GM19328 (cell line): ENCODE measurements at regions not wholly inside any gene's neighbourhood (a gene's known extent, or its start where the extent isn't known, plus 50 kb on each side); places are given as distances from the start of the nearest gene placed in this dataset.

ENCODE experiments used
- ATAC-seq: cut with Tn5 transposase; IDR thresholded peaks from one replicate; pipeline ENCODE4 v1.9.1; 2021; ENCODE audit warnings: mild to moderate bottlenecking, moderate library complexity; ENCODE audit not compliant: unreplicated experiment

DNA sequence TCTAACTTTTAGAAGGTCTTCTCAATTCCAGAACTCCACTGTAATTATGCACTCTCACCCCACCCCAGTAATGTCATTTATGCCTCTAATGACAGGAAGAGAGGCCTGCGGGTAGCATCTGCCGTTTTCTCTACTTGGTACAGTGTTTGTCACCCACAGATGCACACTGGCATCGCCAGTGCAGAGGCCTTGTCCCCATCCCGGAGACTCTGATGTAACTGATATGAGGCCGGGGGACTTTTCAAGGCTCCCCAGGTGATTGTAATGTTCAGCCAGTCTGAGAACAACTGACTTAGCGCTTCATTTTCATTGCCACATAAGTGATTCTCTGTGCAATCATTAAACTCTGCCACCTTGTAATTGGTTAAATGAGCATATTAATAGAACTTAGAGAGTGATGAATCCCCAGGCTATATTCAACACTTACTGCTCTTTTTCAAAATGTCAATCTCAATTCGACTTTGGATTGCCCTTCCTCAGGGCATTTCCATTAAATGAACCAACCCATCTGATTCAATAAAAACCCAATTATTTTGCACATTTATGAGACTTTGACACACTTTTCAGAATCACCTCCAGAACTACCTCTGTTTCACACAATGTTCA is 113.2 kb downstream of the HERPUD2 start:
- ATAC-seq = no peak

DNA sequence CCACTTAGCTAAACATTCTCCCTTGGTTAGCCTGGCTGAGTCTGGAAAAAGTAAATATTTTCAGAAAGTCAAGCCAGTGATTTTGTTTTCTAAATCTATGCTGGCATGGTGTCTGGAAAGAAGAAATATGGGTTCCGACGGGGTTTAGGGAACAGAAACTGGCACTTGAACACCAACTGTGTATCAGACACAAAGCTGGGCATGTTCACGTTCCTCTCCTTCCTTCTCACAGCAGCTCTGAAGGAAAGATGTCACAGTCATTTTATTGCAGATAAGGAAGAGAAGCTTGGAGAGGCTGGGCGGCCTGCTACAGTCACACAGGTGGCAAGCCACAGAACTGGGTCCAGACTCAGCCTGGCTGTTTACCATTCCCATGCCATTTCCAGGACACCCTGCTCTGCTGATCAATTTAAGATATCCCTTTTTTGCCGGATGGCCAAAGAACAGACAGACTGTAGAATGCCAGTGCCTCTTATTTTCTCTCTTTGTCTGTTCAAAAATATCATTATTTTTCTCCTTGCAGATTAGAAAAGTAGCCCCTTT is 118.8 kb downstream of the HERPUD2 start:
- no peak for ATAC-seq

DNA sequence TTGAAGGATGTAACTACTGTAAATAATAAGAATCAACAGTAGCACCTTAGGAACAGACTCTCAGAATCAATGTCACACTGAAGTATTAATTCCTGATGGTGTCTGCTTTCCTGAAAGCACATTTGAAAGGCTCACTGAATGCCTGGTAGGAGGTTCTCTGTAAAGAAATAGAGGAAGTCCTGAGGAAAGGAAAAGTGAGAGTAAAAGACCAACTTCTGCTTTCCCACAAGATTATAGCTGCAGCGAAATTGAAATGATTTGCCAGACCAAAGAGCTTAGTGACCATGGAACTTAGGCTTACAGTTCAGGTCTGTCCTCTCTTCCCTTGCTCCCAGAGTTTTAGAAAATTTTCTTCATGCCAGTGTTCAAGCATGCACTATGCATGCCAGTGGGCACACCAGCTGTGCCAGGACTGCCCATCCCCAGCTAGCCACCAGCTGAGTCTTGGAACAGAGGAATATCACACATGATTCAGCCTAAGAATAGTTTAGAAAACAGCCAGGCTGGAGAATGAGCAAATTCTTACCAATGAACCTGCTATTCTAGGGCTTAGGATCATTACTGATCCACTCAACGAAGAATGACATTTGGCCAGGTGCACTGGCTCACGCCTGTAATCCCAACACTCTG is 123.2 kb downstream of the HERPUD2 start:
- ATAC-seq = no peak

DNA sequence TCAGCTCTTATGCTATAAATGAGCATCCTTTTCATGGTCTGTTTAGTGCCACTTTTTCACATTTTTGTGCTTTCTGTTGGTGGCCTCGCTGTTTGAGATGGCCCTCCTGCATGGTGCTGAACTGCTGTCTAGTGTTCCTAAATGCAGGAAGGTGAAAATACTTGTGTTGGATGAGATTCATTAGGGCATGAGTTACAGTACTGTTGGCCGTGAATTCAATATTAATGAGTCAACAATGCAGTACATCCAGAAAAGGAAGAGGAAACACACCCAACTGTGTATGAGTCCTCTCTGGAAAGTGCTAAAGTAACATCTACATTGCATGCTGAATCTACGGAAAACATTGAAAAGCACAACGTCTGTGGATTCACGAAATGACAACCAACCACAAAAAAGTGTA is 124.0 kb downstream of the HERPUD2 start:
- no peak for ATAC-seq

DNA sequence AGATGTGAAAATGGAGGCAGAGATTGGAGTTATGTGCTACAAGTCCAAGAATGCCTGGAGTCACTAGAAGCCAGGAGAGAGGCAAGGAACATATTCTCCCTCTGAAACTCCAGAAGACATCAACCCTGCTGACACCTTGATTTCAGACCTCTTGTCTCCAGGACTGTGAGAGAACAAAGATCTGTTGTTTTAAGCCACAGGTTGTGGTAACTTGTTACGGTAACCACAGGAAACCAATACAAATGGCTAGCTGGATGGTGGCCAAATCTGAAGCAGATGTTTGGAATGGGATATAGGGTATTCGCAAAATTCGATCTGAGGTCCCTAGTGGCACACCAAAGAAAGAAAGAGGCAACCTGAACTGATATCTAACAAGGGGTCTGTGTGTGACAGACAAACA is 129.0 kb downstream of the HERPUD2 start:
- no peak for ATAC-seq

DNA sequence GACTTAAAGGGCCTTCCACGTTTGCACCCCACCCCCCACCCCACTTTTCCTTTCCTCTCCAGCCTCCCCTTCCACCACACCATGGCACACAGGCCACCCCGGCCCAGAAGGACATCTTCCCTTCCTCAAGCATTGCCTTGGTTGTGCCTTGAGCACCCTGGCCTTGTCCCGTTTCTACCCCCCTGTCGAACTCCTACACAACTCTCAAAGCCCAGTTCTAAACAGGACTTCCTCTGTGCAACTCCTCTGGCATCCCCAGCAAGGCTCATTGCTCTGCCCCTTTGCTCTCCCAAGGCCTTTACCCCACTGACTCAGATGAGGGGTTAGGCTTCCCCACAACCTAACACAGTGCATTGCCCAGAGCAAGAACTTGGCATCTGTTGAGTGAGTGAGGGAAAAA is 136.1 kb downstream of the HERPUD2 start:
- no peak for ATAC-seq

DNA sequence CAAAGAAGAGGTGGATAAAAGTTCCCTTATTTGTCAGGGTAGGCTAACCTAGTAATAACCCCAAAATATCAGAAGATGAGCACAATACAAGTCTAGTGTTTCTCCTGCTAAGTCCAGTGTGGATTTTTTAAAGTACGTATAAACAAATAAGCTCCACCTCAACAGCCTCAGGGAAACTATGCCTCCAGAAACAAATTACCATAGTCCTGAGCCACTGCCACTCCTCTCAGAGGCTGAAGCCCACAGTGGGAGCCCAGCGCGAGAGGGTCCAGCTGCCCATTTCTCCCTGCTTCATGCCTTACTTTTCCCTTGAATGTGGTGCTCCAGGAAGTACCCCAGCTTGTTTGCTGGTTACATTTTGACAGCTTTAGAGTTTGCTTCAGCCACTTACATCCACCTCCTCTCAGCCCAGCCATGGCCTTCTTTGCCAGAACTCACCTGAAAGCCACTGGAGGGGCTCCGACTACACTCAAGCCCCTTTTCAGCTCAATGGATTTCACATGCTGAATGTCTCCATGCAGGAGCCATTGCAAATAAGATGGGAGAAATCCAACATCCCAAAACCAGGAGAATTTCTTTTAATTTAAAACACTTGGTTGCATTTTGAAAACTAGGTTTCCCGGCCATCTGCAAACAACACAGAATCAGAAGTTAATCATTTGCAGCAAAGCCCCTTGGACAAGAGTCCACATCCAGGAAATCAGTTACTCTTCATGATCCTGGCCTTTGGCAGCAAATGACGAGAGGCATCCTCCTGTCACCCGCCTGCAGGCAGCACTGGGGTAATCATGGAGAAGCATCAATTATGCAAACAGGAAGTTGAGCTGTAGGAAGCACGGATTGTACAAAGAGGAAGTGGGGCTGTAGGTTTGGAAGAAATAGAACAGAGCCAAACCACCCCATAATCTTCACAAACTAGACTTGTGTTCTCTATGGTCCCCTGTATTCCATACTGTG is 138.1 kb downstream of the HERPUD2 start:
- ATAC-seq = no peak

DNA sequence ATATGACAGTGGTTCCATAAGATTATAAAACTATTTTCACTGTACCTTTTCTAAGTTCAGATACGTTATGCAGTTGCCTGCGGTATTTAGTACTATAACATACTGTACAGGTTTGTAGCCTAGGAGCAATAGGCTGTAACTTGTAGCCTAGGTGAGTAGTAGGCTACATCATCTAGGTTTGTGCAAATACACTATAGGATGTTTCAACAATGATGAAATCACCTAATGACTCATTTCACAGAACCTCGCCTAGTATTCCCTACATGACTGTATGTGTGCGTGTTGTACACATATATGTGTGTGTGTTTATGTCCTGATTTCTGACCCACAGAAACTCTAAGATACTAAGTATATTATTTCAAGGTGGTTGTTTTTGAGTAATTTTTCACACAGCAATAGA is 139.0 kb downstream of the HERPUD2 start:
- ATAC-seq = no peak

DNA sequence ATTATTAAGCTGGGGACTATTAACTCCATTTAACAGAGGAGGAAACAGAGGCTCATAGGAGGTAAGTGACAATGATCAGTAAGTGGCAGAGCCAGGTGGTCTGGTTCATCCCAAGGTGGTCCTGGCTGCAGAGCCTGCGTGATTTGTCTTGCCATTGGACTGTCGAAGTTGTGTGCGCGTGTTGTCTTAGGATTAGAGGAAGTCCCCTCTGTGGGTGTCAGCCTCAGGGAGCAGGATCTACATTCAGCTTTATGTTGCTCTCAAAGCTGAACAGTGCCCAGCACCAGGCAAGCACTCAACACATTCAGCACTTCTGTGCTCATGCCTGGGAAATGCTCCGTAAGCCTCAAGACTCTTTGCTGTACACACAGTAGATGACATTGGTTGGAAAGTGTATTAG is 139.5 kb downstream of the HERPUD2 start:
- no peak for ATAC-seq

DNA sequence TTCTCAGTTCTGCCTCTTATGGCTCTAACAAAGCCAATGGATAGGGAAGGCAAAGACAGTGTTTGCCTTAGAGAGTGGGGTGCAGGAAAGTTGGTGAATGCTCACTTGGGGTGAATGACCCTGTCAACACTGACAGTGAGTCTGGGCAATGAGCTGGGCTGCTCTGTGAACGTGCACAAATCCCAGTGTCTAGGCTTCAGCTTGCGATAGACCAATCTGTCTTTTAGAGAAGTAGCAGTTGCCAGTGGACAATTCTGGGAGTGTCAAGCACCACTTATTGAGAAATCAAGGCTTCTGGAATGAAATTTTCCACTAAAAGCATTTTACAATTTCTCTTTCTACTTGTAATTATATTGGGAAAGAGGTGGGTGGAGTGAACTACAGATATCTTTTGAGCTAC is 141.4 kb downstream of the HERPUD2 start:
- no peak for ATAC-seq

DNA sequence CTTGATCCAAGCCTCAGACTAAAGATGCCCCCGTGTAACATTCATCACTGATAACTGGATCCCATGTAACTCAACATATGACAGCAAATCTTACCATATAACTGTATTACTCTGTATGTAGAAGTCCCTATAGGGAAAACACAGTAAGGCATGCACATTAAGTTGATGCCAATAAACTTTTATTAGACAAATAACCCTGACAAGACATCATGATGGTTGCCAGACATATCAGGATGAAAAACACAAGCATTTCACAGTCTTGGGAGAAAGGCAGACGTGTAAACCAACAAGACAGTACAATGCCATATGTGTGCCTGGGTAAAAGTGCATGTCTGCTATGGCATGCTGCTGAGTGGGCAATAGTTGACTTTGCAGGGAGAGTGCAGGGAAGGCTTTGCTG is 142.2 kb downstream of the HERPUD2 start:
- no peak for ATAC-seq

DNA sequence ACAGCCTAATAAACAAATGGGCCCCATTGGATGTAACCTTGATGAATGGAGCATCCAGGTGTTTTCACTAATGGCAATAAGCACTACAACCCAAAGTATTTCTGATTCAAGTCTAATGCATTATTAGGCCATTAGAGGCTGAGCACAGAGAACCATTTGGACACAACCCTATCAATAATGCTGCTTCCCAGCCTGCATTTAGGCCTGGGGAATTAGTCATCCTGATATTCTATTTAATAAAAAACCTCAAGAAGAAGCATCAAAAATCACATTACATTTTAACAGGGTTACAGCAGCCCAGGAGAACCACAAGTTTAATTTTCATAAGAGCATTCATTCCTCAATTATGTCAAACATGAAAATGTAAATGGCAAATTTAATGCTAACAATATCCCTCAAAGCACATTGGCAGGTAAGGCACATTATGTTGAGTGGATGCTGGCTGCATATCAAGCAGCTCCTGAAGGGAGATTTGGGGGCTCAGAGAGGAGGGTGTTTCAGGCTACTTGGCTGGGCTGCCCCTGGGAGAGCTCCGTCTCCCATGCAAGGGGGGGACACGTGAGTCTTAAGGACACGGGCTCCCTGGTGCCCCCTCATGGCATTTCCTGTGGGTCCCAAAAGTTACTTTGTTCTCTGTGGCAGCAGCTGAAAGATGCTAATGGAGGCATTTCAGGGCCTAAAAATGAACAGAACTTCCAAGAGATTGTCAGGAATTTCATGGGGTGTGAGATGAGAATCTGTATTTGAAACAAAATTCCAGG is 143.4 kb downstream of the HERPUD2 start:
- no peak for ATAC-seq

DNA sequence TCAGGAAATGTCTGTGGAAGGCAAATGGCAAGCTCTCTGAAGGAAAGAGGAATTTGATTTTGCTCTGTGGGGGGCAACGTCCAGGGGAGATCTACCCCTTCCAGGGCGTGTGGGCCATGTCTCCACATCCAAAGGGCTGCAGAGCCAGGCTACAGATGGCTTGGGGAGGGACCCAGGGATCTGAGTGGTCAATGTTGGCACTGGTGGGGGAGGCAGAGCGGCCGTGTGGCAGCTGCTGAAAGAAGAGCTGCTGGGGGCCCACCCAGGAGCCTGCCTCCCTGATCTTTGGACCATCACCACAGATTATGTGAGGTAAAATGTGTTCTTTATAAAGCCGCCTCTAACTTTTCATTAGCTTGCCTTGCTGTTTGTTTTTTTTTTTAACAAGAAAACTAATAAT is 144.1 kb downstream of the HERPUD2 start:
- ATAC-seq = no peak

DNA sequence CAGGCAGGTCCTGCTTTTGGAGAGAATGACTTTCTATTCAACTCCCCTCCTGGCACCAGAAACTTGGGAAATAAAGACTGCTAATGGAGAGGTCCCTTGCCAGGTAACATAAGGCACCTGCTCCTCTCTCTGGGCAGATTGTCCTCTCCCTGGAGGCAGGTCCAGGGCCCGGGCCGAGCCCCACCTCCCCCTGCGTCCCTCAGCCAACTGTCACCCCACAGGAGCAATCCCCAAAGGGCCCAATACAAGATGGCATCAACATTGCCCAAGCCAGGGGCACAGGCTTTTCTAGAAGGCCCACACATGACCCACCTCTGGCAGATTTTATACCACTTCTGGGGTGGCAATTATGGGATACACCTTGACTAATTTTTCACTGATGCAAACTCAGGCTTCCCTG is 145.2 kb downstream of the HERPUD2 start:
- no peak for ATAC-seq

DNA sequence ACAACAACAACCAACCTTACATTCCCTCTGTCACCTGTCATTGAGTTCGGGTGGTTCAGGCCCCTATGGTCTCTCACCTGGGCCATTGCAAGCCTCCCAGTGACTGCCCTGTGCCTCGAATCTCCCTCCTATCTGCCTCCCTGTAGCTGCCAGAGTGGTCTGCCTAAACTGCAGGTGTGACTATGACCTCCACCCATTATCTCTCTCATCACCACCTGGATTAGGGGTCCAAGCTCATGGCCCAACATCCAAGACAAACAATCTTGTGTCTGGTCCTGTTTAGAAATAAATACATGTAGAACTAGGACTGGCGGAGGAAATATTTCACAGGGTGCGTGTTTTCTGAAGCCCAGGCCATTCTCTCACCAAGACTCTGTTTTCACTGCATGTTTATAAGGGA is 146.6 kb downstream of the HERPUD2 start:
- ATAC-seq = no peak

DNA sequence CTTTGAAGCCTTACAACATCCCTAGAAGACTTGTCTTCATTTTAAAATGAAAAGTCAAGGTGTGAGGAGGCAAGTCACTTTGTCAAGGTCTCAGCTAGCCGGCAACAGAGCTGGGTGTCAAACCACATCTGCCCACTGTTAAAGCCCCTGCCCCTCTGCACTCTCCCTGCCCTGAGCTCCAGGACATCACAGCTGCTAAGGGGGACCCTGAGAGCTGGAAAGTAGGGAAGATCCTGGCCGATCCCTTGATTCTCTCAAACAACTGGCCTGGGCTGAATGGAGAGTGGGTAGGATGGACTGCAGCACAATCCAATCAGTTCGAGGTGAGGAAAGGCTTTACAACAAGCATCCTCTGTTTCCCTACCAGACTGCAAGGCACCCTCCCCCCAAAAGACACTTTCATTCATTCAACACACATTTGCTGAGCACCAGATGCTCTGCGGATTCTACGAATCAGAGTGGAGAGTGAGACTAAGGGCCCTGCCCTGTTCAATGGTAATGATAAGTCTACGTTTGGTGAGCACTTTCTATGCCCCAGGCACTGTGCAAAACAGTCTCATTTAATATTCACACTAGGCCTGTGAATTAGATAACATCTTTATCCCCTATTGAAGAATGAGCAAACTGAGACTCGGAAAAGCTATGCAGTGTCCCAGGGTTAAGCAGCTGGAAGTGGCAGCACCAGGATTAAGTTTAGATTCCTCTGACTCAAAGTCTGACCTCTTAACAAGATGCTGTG is 148.1 kb downstream of the HERPUD2 start:
- no peak for ATAC-seq

DNA sequence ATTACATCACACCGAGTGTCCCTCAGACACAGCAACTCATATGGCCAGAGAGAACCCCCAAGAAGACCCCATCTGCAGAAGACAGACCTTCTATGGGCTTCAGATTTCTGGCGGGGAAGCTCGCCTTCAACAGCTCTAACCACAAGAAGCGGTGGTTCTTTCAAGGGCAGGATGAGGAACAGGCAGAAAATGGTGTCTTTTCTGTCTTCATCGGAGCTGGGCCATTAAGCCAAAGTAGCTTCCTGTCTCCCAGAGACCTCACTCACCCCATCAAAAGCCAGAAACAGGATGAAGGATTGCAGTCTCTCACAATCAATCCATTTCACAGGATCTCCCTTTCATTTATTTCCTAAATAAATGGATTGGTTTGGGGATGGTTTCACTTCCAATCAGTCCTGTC is 149.1 kb downstream of the HERPUD2 start:
- no peak for ATAC-seq

DNA sequence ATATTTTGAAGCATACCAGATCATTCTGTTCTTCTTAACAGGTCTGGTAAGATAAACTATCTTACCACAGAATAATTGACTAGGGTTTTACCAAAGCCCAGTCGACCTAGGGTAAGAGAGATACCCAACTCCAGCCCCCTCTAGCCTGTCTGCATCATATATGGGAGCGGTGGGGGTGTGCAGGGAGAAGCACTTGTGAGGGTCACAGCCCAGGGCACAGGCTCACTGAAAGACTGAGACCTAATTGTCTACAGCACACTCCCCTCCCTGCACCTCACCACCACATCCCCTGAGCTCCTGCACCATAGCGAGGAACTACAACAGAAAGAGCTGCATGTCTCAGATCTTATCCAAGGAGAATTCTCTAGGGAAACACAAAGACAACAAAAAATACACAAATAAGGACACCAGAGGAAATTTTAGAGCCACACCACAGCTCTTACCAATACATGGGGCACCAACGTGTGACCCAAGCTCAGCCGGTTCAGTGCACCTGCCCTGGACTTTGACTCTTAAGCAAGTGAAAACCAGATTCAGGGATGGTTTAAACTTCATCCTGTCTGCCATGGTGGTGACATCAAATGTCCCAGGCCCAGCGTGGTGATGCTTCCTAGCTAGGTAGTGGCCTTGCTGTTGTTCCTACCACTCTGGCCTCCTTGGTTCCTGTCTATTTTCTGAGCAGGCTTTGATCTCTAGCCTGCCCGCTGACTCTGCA is 150.8 kb downstream of the HERPUD2 start:
- no peak for ATAC-seq
